Activated T-cell treated with anti-CD3 and anti-CD28 coated beads, Interleukin-2, amount 50 U/mL, for 4 hours (primary cell): ENCODE measurements at regions not wholly inside any gene's neighbourhood (a gene's known extent, or its start where the extent isn't known, plus 50 kb on each side); places are given as distances from the start of the nearest gene placed in this dataset.
"Not testable (repeated sequence)": the region's sequence is repeated elsewhere in the genome, so short reads cannot be mapped to it uniquely, and the experiment has no call there.

Experiments
- ATAC-seq, 2 donors: fragments of 200-7000 bp; cut with Tn5 transposase; one replicate each; pipeline ENCODE4 v1.10.0; 2021
- DNase-seq: peaks from one replicate; pipeline ENCODE4 v3.0.0-alpha.2; 2020
- H3K27me3 Mint-ChIP-seq: one replicate; pipeline ENCODE4 v1.8.0; 2021; ENCODE audit warnings: low read depth, mixed read lengths
- H3K36me3 Mint-ChIP-seq: one replicate; pipeline ENCODE4 v1.8.0; 2022; ENCODE audit warnings: mixed read lengths; ENCODE audit not compliant: insufficient read depth
- H3K4me1 Mint-ChIP-seq: one replicate; pipeline ENCODE4 v1.8.0; 2021; ENCODE audit warnings: low read depth, mixed read lengths
- H3K4me3 Mint-ChIP-seq: one replicate; pipeline ENCODE4 v1.8.0; 2021; ENCODE audit warnings: mild to moderate bottlenecking, moderate library complexity, mixed read lengths
- H3K9me3 Mint-ChIP-seq: one replicate; pipeline ENCODE4 v1.8.0; 2021; ENCODE audit warnings: mixed read lengths

DNA sequence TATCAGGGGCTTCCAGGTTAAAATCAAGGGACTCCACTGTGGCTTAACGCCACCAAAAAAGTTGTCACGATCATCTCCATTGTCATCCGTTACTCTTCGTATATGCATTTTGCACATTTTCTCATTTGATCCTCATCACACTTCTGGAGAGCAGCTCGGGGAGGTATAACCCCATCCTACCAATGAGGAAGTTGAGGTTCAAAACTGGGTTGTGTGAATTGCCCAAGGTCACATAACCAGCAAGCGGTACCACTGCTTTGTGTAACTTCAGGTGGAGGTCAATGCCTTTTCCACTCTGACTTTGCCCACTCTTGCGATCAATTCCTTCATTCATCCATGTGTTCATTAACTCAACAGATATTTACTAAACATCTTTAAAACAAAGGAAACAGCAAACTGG is 71.1 kb upstream of the CCND2 start:
- DNase-seq = no peak
- no peak overlapping the region for H3K4me3 Mint-ChIP-seq
- no peaks in the 10 kb centered on the region for H3K9me3 Mint-ChIP-seq
- no peaks in the 10 kb centered on the region for H3K27me3 Mint-ChIP-seq
- H3K4me1 Mint-ChIP-seq = peaks cover 5% of the 10 kb centered on the region
- ATAC-seq = no peak
- H3K36me3 Mint-ChIP-seq = no peaks in the 10 kb centered on the region

DNA sequence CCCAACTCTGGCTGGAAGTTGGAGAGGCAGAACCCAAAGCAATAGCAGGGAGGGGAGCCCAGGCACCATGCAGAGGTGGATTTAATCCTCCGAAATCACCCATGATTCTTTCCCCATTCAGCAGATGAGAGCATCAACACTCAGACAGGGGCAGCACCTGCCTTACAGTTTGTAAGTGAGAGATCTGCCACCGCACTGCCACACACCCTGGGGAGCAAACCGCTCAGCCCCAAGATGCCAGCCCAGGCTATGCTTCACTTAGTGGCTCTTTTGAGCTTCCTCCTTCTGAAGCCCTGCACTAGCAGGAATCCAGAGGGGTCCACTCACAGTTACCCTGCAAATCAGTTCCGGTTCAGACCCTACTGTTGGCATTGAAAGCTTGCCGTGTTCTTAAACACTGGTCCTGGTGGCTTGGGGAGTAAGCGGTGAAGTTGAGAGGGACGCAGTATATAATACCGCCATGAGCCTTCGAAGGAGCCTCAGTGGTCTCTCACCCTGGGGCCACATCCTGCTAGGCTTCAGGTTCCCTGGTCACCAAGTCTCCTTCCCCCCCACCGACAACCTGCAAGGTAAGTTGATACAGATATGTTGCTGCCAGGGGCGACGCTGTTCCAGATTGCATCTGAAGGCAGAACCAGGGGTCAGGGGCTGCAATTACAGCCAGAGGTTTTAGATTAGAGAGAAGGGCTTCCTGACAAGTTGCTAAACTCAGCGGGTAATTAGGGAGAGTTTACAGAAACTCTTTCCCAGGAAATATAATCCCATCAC is 72.0 kb upstream of the CCND2 start:
- H3K4me3 Mint-ChIP-seq = no peak overlapping the region
- peaks cover 5% of the 10 kb centered on the region for H3K4me1 Mint-ChIP-seq
- DNase-seq = no peak
- H3K27me3 Mint-ChIP-seq = no peaks in the 10 kb centered on the region
- no peak for ATAC-seq
- no peaks in the 10 kb centered on the region for H3K9me3 Mint-ChIP-seq
- H3K36me3 Mint-ChIP-seq = no peaks in the 10 kb centered on the region

DNA sequence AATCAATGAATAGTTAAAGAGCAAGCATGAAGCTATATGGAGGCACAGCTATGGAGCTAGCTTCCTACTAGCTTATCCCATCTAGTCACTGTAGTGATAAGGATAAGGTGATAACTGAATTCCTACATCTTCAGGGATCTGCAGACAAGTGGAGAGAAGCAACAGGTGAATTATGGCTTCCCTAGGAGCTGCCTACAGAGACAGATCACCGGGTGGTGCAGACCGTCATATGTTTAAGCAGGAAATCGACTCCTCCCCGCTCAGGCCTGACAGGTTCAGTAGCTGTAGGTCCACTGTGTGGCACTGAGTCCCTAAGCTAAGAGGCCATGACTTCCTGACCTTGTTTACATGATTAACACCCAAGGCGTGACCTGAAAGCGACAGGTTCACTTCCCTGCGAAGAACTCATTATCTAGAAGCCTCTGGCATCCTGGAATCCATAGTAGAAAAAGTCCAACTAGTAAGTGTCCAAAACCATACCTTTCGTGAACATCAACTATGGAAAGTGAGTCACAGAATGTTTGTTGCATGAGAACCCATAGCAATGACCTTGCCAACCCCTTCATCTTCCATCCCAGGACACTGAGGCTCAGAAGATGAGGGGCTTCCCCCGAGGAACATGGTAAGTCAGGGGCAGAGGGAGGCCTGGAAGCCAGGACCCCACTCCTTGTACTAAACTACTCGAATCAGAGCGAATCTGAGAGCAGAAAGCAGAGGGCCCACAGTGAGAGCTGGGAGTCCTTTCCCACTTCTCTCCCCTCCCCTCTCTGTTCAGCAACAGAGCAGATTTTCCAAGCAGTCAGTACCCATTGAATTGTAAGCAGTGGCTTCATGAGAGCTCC is 75.4 kb upstream of the CCND2 start:
- DNase-seq = no peak
- Mint-ChIP-seq H3K4me1 (peaks cover 5% of the 10 kb centered on the region), H3K4me3 (no peak overlapping the region), H3K36me3 (no peaks in the 10 kb centered on the region), H3K9me3 (no peaks in the 10 kb centered on the region), H3K27me3 (no peaks in the 10 kb centered on the region)
- no peak for ATAC-seq

DNA sequence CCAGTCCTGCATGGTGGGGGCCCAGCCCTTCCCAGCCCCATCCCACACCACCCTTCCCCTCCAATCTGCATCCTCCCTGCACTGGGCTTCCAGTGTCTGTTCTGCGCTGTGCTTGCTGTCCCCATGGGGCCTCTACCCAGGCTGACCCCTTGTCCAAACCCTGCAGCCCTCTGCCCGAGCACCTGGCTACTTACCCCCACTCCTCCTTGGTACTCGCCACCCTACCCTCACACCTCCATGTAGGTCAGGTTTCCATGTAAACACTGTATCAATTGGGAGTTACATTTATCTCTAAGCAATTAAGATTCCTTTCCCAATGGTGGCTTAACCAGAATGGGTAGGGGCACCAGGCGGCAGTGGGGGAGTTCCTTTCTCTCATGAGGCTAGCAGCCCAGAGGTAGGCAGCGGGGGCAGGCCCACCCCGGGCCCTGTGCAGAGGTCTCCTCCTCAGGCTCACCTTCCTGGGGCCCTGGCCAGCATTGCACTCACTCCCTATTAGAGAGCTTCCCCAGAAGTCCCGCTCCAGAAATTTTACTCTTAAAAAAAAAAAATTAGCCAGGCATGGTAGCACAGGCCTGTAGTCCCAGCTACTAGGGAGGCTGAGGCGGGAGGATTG is 76.6 kb upstream of the CCND2 start:
- no peak for ATAC-seq
- no peaks in the 10 kb centered on the region for H3K36me3 Mint-ChIP-seq
- H3K9me3 Mint-ChIP-seq = no peaks in the 10 kb centered on the region
- no peak for DNase-seq
- peaks cover 3% of the 10 kb centered on the region for H3K4me1 Mint-ChIP-seq
- no peak overlapping the region for H3K4me3 Mint-ChIP-seq
- H3K27me3 Mint-ChIP-seq = no peaks in the 10 kb centered on the region

DNA sequence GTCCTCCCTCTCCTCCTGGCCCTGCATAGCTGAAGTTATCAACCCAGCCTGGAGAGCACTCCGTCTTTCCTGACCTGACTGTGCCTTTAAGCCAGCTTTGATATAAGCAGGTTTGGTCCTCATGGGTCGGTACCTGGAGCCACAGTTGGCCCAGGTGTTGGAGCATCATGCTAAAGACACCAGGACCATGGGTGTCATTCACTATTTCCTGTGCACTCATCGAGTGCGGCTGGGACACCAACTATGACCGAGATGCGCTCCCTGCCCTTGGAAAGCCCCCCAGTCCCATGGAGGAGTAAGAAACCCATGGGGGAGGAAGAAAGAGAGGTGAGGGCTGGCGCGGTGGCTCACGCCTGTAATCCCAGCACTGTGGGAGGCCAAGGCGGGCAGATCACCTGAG is 78.9 kb upstream of the CCND2 start:
- ATAC-seq = no peak

DNA sequence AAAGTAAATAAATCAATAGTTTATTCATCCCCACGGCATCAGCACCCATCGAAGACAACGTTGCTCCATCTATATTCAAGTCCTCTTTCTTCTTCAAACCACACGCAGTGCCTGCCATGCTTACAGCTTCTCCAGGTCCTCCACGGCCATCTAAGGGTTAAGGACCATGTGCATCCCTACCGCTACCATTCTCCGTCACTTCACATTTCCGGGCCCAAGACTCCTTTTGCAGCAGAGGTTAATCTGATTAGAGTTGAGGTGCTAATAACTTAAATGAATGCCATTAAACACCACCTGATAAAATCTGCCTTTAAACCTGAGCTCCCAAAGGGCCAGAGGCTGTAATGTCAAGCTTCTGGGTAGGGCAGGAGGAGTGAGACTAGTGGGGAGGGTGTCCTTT is 79.7 kb upstream of the CCND2 start:
- no peaks in the 10 kb centered on the region for H3K36me3 Mint-ChIP-seq
- no peaks in the 10 kb centered on the region for H3K27me3 Mint-ChIP-seq
- DNase-seq = no peak
- no peaks in the 10 kb centered on the region for H3K9me3 Mint-ChIP-seq
- H3K4me1 Mint-ChIP-seq = no peaks in the 10 kb centered on the region
- H3K4me3 Mint-ChIP-seq = no peak overlapping the region
- no peak for ATAC-seq

More for the DNA sequence above, 78.9 kb upstream of the CCND2 start:
- no peaks in the 10 kb centered on the region for H3K9me3 Mint-ChIP-seq
- no peaks in the 10 kb centered on the region for H3K36me3 Mint-ChIP-seq
- no peaks in the 10 kb centered on the region for H3K4me1 Mint-ChIP-seq
- no peak overlapping the region for H3K4me3 Mint-ChIP-seq
- no peaks in the 10 kb centered on the region for H3K27me3 Mint-ChIP-seq
- no peak for DNase-seq

DNA sequence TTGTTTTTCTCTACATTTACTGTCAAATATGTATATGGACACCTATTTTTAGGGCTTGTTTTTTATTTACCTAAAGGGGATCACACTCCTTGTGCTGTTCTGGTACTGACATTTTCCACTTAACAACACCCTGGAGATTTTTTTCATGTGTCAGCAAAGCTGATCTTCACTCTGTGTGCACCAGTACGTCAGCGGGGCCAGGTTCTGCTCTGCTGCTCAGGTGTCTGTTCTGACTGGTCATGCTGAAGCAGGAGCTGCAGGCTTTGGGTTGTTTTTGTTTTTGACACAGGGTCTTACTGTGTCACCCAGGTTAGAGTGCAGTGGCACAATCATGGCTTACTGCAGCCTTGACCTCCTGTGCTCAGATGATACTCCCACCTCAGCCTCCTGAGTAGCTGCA is 81.9 kb upstream of the CCND2 start:
- ATAC-seq = no peak
- no peaks in the 10 kb centered on the region for H3K4me1 Mint-ChIP-seq
- no peaks in the 10 kb centered on the region for H3K36me3 Mint-ChIP-seq
- H3K27me3 Mint-ChIP-seq = no peaks in the 10 kb centered on the region
- no peaks in the 10 kb centered on the region for H3K9me3 Mint-ChIP-seq
- H3K4me3 Mint-ChIP-seq = no peak overlapping the region
- DNase-seq = no peak

DNA sequence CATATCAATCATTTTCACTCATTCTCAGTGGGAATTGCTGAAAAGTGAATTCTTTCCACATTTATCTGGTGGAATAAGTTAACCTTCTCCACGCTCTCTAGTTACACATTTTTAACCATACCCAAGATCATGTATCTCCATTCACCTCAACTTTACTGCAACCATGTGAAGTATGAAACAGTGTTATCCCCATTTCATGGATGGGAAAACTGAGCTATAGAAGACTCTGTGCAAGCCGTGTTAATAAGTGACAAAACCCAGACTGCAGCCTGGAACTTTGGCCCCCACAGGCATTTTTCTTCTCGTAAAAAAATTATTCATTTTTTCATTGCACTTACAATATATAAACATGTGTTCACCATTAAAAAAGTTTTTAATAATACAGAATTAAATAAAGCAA is 82.4 kb upstream of the CCND2 start:
- Mint-ChIP-seq H3K4me1 (no peaks in the 10 kb centered on the region), H3K27me3 (no peaks in the 10 kb centered on the region), H3K36me3 (no peaks in the 10 kb centered on the region), H3K4me3 (no peak overlapping the region), H3K9me3 (no peaks in the 10 kb centered on the region)
- no peak for ATAC-seq
- DNase-seq = no peak

DNA sequence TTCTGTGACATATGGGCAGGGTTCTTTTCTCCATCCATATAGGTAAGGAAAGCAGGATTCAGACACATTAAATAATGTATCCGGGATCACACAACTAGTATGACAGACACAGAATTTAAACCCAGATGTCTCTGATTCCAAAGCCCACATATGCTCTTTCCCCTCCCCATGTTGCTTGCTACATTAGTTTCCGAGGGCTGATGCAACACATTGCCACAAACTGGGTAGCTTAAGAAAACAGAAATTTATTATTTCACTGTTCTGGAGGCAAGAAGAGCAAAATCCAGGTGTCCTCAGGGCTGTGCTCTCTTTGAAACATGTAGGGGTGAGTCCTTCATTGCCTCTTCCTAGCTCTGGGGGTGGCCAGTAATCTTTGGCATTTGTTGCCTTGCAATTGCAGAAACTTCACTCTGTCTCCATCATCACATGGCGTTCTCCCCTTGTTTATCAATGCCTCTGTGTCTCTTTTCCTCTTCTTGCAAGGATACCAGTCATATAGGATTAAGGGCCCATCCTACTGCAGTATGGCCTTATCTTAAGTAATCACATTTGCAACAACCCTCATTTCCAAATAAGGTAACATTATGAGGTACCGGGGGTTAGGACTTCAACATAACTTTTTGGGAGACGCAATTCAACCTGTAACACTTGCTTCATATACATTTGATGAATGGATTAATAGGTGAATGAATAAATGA is 83.0 kb upstream of the CCND2 start:
- no peak for ATAC-seq
- H3K9me3 Mint-ChIP-seq = no peaks in the 10 kb centered on the region

DNA sequence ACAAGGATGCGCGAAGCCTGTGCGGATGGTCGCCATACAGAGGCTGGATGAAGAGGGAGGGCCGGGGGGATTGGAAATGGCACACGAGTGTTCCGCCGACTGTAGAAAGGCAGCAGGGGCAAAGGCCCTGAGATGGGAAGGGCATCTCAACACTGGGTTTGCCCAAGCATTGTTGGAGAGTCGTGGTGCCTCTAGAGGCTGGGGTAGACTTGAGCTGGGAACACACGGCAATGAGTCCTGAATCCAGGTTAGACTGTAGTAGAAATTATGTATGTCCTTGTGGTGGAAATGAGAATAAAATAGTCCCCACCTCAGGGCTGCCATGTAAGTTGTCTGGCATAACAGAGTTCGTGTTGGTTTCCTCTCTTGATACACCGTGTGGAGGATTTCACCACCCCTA is 83.8 kb upstream of the CCND2 start:
- ATAC-seq = no peak
- no peak for DNase-seq
- Mint-ChIP-seq H3K4me3 (no peak overlapping the region), H3K27me3 (no peaks in the 10 kb centered on the region), H3K36me3 (no peaks in the 10 kb centered on the region), H3K9me3 (no peaks in the 10 kb centered on the region), H3K4me1 (no peaks in the 10 kb centered on the region)

More for the DNA sequence above, 83.0 kb upstream of the CCND2 start:
- H3K4me3 Mint-ChIP-seq = no peak overlapping the region
- H3K36me3 Mint-ChIP-seq = no peaks in the 10 kb centered on the region
- no peaks in the 10 kb centered on the region for H3K27me3 Mint-ChIP-seq
- H3K4me1 Mint-ChIP-seq = no peaks in the 10 kb centered on the region
- DNase-seq = no peak

DNA sequence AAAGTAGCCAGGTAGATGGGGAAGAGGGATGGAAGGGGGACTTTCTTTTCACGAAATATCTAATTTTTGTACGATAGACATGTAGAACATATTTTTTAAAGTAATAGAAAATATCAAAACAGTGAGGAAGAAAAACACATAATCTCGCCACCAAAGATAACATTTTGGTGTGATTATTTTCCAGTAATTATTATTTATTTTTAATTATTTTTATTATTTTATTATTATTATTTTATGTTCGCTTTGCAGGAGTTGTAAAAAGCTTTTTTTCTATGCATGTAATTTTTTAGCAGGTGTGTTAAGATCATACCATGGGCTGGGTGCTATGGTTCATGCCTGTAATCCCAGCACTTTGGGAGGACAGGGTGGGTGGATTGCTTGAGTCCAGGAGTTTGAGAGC is 85.6 kb upstream of the CCND2 start:
- no peak for ATAC-seq
- DNase-seq = no peak
- Mint-ChIP-seq H3K36me3 (no peaks in the 10 kb centered on the region), H3K27me3 (no peaks in the 10 kb centered on the region), H3K9me3 (peaks cover 4% of the 10 kb centered on the region), H3K4me3 (no peak overlapping the region), H3K4me1 (no peaks in the 10 kb centered on the region)

DNA sequence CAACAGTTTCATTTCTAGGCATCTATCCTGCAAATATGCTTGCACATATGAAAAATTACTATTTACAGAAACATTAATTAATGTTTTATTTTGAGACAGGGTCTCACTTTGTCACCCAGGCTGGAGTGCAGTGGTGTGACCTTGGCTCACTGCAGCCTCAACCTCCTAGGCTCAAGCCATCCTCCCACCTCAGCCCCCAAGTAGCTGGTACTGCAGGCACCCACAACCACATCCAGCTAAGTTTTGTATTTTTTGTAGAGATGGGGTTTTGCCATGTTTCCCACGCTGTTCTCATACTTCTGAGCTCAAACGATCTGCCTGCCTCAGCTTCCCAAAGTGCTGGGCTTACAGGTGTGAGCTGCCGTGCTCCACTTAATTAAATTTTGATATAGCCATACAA is 86.2 kb upstream of the CCND2 start:
- H3K36me3 Mint-ChIP-seq, H3K9me3 Mint-ChIP-seq, H3K4me3 Mint-ChIP-seq, ATAC-seq, DNase-seq, H3K27me3 Mint-ChIP-seq, H3K4me1 Mint-ChIP-seq: not testable (repeated sequence)

DNA sequence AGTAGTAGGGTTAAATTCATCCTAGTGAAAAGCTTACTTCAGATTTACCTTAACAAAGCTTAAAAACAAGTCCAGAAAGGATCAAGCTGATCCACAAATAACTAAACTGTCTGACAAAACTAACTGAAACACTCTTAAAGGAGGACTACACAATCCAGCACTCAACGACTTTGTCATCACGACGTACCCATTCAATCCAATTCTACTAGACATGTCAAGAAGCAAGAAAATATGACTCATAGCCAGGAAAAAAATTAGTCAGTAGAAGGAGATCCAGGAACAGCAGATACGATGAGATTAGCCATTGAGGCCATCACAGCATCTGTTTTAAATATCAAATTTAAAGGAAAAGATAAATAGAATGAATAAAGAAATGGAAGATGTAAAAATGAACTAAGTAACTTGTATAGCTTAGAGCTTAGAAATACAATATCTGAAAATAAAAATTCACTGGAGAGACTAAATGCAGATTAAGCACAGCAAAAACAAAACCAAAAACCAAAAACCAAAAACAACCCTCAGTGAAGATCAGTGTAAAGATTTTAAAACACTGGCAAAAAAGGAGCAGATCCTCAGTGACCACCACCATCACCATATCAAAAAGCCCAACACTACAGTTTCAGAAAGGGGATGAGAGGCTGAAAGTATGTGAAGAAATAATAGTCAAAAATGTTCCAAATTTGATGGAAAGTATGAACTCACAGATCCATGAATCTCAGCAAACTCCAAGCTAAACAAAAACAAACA is 95.0 kb upstream of the CCND2 start:
- ATAC-seq (peak; percentile 86 to 92), DNase-seq (no peak)
- Mint-ChIP-seq H3K36me3 (no peaks in the 10 kb centered on the region), H3K4me1 (peaks cover 14% of the 10 kb centered on the region), H3K9me3 (peaks cover 12% of the 10 kb centered on the region), H3K4me3 (no peak overlapping the region), H3K27me3 (no peaks in the 10 kb centered on the region)

DNA sequence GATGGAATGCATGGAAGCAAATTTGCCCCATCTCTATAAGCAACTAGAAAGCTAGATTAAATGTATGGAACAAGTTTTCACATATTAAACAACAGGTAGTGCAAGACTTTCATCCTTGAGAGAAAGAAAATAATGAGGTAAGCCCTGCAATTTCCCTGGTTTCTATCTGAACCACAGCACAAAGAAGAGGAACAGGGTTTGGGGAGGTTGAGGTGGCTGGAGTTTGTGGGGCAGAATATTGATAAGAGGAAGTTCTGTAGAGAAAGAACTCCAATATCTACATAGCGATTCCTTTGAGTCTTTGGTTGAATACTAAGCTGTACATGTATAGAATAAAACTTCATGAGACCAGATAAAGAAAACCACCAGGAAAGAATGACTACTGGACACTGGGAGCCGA is 96.3 kb upstream of the CCND2 start:
- ATAC-seq (no peak), DNase-seq (no peak)
- Mint-ChIP-seq H3K4me1 (peaks cover 14% of the 10 kb centered on the region), H3K36me3 (no peaks in the 10 kb centered on the region), H3K27me3 (no peaks in the 10 kb centered on the region), H3K9me3 (peaks cover 3% of the 10 kb centered on the region), H3K4me3 (no peak overlapping the region)
